Heart right ventricle (tissue), 16 donors: ENCODE measurements at regions not wholly inside any gene's neighbourhood (a gene's known extent, or its start where the extent isn't known, plus 50 kb on each side); places are given as distances from the start of the nearest gene placed in this dataset.
"Not testable (repeated sequence)": the region's sequence is repeated elsewhere in the genome, so short reads cannot be mapped to it uniquely, and the experiment has no call there.

Experiments
- ATAC-seq, 8 donors: fragments of 200-7000 bp; cut with Tn5 transposase; one replicate each; pipeline ENCODE4 v1.9.1; 2020; ENCODE audit warnings: mild to moderate bottlenecking in 8 of 8, moderate library complexity in 8 of 8, moderate number of reproducible peaks in 1 of 8
- DNase-seq, 2 donors: peaks; one replicate each; pipeline ENCODE4 v3.0.0-alpha.2; 2020
- H3K27ac ChIP-seq, 10 donors: fragments of 200-600 bp; sonication (generic) in 2 of 10; one replicate each; pipeline versions ENCODE4 v1.5.0 to v1.8.0; 2020 to 2022; ENCODE audit warnings: mild to moderate bottlenecking in 3 of 10
- H3K27me3 ChIP-seq, 7 donors: fragments of 200-600 bp; one replicate each; pipeline ENCODE4 v1.8.0; 2021 to 2022; ENCODE audit warnings: mild to moderate bottlenecking in 2 of 7
- H3K36me3 ChIP-seq, 9 donors: fragments of 200-600 bp; sonication (generic) in 1 of 9; one replicate each; pipeline versions ENCODE4 v1.5.0 to v1.8.0; 2020 to 2022; ENCODE audit warnings: mild to moderate bottlenecking in 2 of 9
- H3K4me1 ChIP-seq, 9 donors: fragments of 200-600 bp; sonication (generic) in 1 of 9; one replicate each; pipeline versions ENCODE4 v1.5.0 to v1.8.0; 2020 to 2022; ENCODE audit warnings: mild to moderate bottlenecking in 4 of 9
- H3K4me3 ChIP-seq, 10 donors: fragments of 200-600 bp; sonication (generic) in 2 of 10; one replicate each; pipeline versions ENCODE4 v1.5.0 to v1.8.0; 2020 to 2022; ENCODE audit warnings: mild to moderate bottlenecking in 7 of 10, moderate library complexity in 2 of 10
- H3K9me3 ChIP-seq, 11 donors: fragments of 200-600 bp in 10 of 11; sonication (generic) in 2 of 11; one replicate each; pipeline versions ENCODE4 v1.5.0 to v1.8.0; 2013 to 2022; ENCODE audit warnings: mild to moderate bottlenecking in 2 of 11, control low read depth in 1 of 11, moderate library complexity in 1 of 11
- CTCF ChIP-seq, 9 donors: fragments of 200-600 bp; sonication (generic) in 2 of 9; IDR thresholded peaks; one replicate each; pipeline versions ENCODE4 v1.5.0 to v1.8.0; 2021 to 2022; ENCODE audit warnings: antibody characterized with exemption in 9 of 9, mild to moderate bottlenecking in 5 of 9, moderate library complexity in 1 of 9
- WGBS, 2 donors: extraction: QIAGEN DNeasy Blood & Tissue Kit; methylation state at CpG; one replicate each; pipeline ENCODE4 v1.1.7; 2013; ENCODE audit warnings: inconsistent platforms in 1 of 2; 5-methylcytosine and 5-hydroxymethylcytosine counted together
- intact Hi-C, 10 donors: fragments of 100-400 bp; cut with DNase I; formaldehyde crosslinking; loops; one replicate each; pipeline versions ENCODE4 v1.11.1 to v1.14.2; 2022
- donor health status: Arrhythmogenic right ventricular cardiomyopathy.
- donor health status: ischemic (EF 13 %, LVEDD 7.1; RV severe dilation, severe dysfunction).
- donor health status: healthy with polysubstance abuse.
- donor health status: DM: no; HTN: yes; CAD: no.
- donor health status: DM: no; HTN: no; CAD: no.
- donor health status: ischemic (EF 25% LVEDD 6.9; RV normal size, moderate dysfunction).
- donor health status: ischemic (EF 25% LVEDD 5.7; RV mildly dilated, moderate dysfunction).
- donor health status: healthy.
- donor health status: DM: yes; HTN: yes; CAD: no.
- donor health status: Ischemic cardiomyopathy.
- donor health status: ischemic (EF 35%, LVEDD 5.7; RV mildly dilated, moderate dysfunction).
- donor health status: nonischemic (EF 11% LVEDD 7.7; RV severe dilation, severe dysfunction).
- donor health status: DM: yes; HTN: yes; CAD: no.
- donor health status: PGD.
- donor health status: ischemic (EF 29% LVEDD 5.4; RV normal size, mild dysfunction).
- donor health status: nonischemic (EF 23%, LVEDD 6.1; RV moderate dilation, normal function).

DNA sequence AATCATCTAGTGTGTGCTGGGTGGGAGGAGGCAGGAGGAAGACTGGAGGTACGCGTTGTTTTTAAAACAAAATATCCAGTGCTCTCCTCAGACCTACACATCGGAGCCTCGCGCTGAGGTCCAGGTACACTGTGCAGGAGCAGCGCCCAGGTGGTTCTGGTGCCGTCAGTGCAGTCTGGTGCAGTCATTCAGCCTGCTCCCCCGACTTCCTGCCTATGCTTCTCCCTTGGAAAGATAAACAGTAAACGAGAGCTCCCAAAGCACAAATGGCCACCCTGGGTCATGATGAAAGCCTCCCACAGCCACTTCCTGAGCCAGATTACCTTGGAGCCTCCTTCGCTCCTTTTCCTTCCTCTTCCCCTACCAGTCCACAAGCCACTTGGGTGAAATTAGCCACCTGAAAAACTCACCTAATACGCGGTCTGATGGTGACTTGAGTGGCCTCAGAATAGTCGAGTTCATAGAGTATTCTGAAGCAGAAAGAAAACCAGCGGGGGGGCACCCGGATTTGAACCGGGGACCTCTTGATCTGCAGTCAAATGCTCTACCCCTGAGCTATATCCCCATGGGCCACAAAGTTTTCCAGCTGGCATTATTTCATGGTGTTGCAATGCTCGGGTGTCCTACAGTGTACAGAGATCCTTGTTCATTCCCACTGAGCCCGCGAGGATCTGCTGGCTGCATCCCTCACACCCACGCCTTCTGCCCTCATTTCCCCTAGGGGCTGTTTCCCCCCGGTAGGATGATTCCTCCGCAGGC, 82.5 kb downstream of the ZNF467 start:
- H3K9me3 ChIP-seq = peaks cover 0 to 8% (median 0%) of the 10 kb centered on the region in 11 donors
- no peak for TF ChIP-seq CTCF (IDR thresholded peaks at IDR 0.05)
- peak; percentile 20 to 38 for DNase-seq
- no peaks in the 10 kb centered on the region for H3K36me3 ChIP-seq
- no peak overlapping the region for H3K4me3 ChIP-seq
- no peak overlapping the region for H3K27ac ChIP-seq
- ATAC-seq = peak in 6 of 8 donors; percentile 37 to 90 (median 68)
- peaks cover 0 to 6% (median 0%) of the 10 kb centered on the region in 9 donors for H3K4me1 ChIP-seq
- H3K27me3 ChIP-seq = peaks cover 0 to 77% (median 56%) of the 10 kb centered on the region in 7 donors
- intact Hi-C loops = no loop called here
- WGBS, 2 donors = 31 to 34% methylated on average over 22 of the region's 22 CpGs

GRCh38 chr7:149689291-149689721, 84.1 kb downstream of the ZNF467 start:
- Histone ChIP-seq H3K4me3 (no peak overlapping the region), H3K36me3 (no peaks in the 10 kb centered on the region), H3K4me1 (peaks cover 0 to 6% (median 0%) of the 10 kb centered on the region in 9 donors), H3K9me3 (peaks cover 0 to 8% (median 0%) of the 10 kb centered on the region in 11 donors), H3K27ac (no peak overlapping the region), H3K27me3 (peaks cover 0 to 68% (median 53%) of the 10 kb centered on the region in 7 donors)
- intact Hi-C loops = no loop called here
- DNase-seq (no peak), ATAC-seq (no peak)
- WGBS, 2 donors = 56 to 66% methylated on average over 5 of the region's 5 CpGs
- TF ChIP-seq CTCF (IDR thresholded peaks at IDR 0.05) = no peak

DNA sequence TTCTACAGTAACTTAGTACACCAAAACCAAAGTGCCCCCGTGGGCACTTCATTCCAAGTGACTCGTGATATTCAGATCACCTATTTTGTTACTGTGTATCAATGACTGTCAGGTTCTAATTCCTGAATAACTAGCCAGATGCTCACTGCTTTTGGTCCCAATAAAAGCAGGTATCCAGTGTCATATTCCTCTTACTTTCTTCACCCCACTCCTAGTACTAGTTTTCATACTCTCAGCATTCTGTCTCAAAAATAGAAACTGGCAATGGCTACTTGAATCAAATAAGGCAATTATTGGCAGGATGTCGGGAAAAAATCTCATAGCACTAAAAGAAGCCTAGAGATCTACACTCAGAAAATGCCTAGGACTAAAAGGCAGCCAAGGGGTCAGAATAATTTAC, 84.6 kb downstream of the ZNF467 start:
- Histone ChIP-seq H3K4me3 (no peak overlapping the region), H3K36me3 (no peaks in the 10 kb centered on the region), H3K27me3 (peaks cover 0 to 68% (median 48%) of the 10 kb centered on the region in 7 donors), H3K27ac (no peak overlapping the region), H3K9me3 (peaks cover 0 to 8% (median 0%) of the 10 kb centered on the region in 11 donors), H3K4me1 (peaks cover 0 to 6% (median 0%) of the 10 kb centered on the region in 9 donors)
- 87 to 89% methylated on average over 3 of the region's 3 CpGs for WGBS, 2 donors
- DNase-seq = no peak
- intact Hi-C loops = no loop called here
- ATAC-seq = no peak
- no peak for TF ChIP-seq CTCF (IDR thresholded peaks at IDR 0.05)

GRCh38 chr7:149687820-149688219, 85.6 kb downstream of the ZNF467 start:
- H3K4me1 ChIP-seq, intact Hi-C loops, H3K9me3 ChIP-seq, H3K36me3 ChIP-seq, H3K27ac ChIP-seq, H3K4me3 ChIP-seq, ATAC-seq, DNase-seq: not testable (repeated sequence)
- H3K27me3 ChIP-seq = peaks cover 0 to 63% (median 39%) of the 10 kb centered on the region in 7 donors
- WGBS, 2 donors = 87 to 91% methylated on average over 7 of the region's 7 CpGs

DNA sequence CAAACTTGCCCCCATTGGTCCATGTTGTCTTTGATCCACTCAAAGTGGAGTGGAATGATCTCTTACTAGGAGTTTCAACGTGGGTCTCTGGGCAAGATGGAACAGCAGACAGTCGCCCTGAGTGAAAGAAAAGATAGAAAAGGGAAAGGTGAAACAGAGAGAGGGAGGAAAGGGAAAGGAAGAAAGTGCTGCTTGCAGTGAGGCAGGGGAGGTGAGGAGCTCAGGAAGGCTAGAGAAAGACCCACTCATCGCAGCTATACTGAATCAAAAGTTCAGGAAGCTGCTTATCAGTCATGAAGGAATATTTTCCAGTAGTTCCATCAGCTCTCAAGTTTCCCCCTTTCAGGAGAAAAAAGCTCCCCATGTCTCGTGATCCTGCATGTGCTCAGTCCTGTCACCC, 86.9 kb downstream of the ZNF467 start:
- ATAC-seq = no peak

More for the DNA sequence above, 86.9 kb downstream of the ZNF467 start:
- no peak for TF ChIP-seq CTCF (IDR thresholded peaks at IDR 0.05)
- Histone ChIP-seq H3K27ac (no peak overlapping the region), H3K4me1 (peaks cover 0 to 5% (median 0%) of the 10 kb centered on the region in 9 donors), H3K27me3 (peaks cover 0 to 49% (median 26%) of the 10 kb centered on the region in 7 donors), H3K36me3 (no peaks in the 10 kb centered on the region), H3K9me3 (peaks cover 0 to 8% (median 0%) of the 10 kb centered on the region in 11 donors), H3K4me3 (no peak overlapping the region)
- intact Hi-C loops = no loop called here
- DNase-seq = no peak
- 39 to 52% methylated on average over 4 of the region's 4 CpGs for WGBS, 2 donors
